H1 (cell line): ENCODE measurements at regions not wholly inside any gene's neighbourhood (a gene's known extent, or its start where the extent isn't known, plus 50 kb on each side); places are given as distances from the start of the nearest gene placed in this dataset.

ENCODE experiments used
- RFX5 ChIP-seq: IDR thresholded peaks from 2 replicates; pipeline ENCODE4 v1.6.1; 2011; ENCODE audit warnings: low read depth, low read length, improper control_type of control experiment, borderline replicate concordance
- RXRA ChIP-seq: IDR thresholded peaks from 2 replicates; pipeline ENCODE4 v1.6.1; 2011; ENCODE audit warnings: low read depth, mild to moderate bottlenecking, low read length, moderate library complexity; ENCODE audit not compliant: insufficient read depth
- TF ChIP-seq, protein P1 (sequence below): fragments of 300-600 bp; sonication (generic); IDR thresholded peaks from 2 replicates; pipeline ENCODE4 v1.7.1; 2012; ENCODE audit warnings: low read length, moderate library complexity, mild to moderate bottlenecking, inconsistent platforms; ENCODE audit not compliant: insufficient replicate concordance

DNA sequence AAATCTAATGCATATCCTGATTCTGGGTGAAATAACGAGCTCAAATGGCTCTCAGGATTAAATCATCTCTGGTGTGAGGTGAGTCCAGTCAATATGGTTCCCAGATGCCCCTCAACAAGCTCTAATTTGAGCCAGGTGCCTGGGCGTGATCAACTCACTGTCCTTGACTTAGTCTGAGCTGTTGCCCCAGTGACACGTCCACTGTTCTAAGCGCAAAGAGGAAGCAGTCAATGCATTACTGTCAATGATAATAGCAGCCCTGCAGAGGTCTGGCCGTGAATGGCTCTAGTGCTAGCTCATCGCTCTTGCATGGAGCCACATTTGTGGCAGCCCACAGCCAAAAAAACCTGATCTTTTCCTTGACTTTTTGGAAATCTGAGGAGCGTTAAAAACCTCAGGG, 128.6 kb upstream of the EFNA5 start (continued):
- TF ChIP-seq, protein P1, sequence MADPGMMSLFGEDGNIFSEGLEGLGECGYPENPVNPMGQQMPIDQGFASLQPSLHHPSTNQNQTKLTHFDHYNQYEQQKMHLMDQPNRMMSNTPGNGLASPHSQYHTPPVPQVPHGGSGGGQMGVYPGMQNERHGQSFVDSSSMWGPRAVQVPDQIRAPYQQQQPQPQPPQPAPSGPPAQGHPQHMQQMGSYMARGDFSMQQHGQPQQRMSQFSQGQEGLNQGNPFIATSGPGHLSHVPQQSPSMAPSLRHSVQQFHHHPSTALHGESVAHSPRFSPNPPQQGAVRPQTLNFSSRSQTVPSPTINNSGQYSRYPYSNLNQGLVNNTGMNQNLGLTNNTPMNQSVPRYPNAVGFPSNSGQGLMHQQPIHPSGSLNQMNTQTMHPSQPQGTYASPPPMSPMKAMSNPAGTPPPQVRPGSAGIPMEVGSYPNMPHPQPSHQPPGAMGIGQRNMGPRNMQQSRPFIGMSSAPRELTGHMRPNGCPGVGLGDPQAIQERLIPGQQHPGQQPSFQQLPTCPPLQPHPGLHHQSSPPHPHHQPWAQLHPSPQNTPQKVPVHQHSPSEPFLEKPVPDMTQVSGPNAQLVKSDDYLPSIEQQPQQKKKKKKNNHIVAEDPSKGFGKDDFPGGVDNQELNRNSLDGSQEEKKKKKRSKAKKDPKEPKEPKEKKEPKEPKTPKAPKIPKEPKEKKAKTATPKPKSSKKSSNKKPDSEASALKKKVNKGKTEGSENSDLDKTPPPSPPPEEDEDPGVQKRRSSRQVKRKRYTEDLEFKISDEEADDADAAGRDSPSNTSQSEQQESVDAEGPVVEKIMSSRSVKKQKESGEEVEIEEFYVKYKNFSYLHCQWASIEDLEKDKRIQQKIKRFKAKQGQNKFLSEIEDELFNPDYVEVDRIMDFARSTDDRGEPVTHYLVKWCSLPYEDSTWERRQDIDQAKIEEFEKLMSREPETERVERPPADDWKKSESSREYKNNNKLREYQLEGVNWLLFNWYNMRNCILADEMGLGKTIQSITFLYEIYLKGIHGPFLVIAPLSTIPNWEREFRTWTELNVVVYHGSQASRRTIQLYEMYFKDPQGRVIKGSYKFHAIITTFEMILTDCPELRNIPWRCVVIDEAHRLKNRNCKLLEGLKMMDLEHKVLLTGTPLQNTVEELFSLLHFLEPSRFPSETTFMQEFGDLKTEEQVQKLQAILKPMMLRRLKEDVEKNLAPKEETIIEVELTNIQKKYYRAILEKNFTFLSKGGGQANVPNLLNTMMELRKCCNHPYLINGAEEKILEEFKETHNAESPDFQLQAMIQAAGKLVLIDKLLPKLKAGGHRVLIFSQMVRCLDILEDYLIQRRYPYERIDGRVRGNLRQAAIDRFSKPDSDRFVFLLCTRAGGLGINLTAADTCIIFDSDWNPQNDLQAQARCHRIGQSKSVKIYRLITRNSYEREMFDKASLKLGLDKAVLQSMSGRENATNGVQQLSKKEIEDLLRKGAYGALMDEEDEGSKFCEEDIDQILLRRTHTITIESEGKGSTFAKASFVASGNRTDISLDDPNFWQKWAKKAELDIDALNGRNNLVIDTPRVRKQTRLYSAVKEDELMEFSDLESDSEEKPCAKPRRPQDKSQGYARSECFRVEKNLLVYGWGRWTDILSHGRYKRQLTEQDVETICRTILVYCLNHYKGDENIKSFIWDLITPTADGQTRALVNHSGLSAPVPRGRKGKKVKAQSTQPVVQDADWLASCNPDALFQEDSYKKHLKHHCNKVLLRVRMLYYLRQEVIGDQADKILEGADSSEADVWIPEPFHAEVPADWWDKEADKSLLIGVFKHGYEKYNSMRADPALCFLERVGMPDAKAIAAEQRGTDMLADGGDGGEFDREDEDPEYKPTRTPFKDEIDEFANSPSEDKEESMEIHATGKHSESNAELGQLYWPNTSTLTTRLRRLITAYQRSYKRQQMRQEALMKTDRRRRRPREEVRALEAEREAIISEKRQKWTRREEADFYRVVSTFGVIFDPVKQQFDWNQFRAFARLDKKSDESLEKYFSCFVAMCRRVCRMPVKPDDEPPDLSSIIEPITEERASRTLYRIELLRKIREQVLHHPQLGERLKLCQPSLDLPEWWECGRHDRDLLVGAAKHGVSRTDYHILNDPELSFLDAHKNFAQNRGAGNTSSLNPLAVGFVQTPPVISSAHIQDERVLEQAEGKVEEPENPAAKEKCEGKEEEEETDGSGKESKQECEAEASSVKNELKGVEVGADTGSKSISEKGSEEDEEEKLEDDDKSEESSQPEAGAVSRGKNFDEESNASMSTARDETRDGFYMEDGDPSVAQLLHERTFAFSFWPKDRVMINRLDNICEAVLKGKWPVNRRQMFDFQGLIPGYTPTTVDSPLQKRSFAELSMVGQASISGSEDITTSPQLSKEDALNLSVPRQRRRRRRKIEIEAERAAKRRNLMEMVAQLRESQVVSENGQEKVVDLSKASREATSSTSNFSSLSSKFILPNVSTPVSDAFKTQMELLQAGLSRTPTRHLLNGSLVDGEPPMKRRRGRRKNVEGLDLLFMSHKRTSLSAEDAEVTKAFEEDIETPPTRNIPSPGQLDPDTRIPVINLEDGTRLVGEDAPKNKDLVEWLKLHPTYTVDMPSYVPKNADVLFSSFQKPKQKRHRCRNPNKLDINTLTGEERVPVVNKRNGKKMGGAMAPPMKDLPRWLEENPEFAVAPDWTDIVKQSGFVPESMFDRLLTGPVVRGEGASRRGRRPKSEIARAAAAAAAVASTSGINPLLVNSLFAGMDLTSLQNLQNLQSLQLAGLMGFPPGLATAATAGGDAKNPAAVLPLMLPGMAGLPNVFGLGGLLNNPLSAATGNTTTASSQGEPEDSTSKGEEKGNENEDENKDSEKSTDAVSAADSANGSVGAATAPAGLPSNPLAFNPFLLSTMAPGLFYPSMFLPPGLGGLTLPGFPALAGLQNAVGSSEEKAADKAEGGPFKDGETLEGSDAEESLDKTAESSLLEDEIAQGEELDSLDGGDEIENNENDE: no peak
- TF ChIP-seq RXRA: no peak
- TF ChIP-seq RFX5: no peak
